K562 (cell line): ENCODE measurements at regions not wholly inside any gene's neighbourhood (a gene's known extent, or its start where the extent isn't known, plus 50 kb on each side); places are given as distances from the start of the nearest gene placed in this dataset.

Experiments used
- ATAC-seq: fragments of 200-7000 bp; cut with Tn5 transposase; 3 replicates; pipeline ENCODE4 v1.9.1; 2020; ENCODE audit warnings: moderate library complexity
- BruUV-seq: library from RNA; stranded (reverse); fragments of 400-500 nt; replicated peaks from 2 replicates; lab custom pipeline; 2021; lab: Mats Ljungman, UMichigan
- CTCF ChIA-PET: fragments of 300-600 bp; formaldehyde crosslinking; extraction: SDS; loops from one replicate; lab custom pipeline; 2021; ENCODE audit warnings: low intra/inter-chr PET ratio; lab: Yijun Ruan, JAX
- POLR2A ChIA-PET: fragments of 300-600, 350-650 bp; sonication (Branson Sonifier 250); formaldehyde crosslinking; extraction: SDS; loops from one replicate; lab custom pipeline; 2021; ENCODE audit warnings: antibody characterized with exemption, inconsistent platforms; lab: Yijun Ruan, JAX
- DNase-seq, 4 experiments: peaks; one replicate each; pipeline versions ENCODE4 v3.0.0 to v3.0.0-alpha.2; 2011 to 2018; ENCODE audit warnings: low spot score in 3 of 4, mixed read lengths in 3 of 4; ENCODE audit errors: extremely low read depth in 1 of 4
- FAIRE-seq: peaks from 2 replicates; lab custom pipeline; 2011; peaks lifted over from hg19 to GRCh38; lab: Jason Lieb, UNC
- H2AFZ ChIP-seq: 2 replicates; pipeline ENCODE4 v1.6.0; 2011; ENCODE audit warnings: low read depth, low read length, control low read depth, inconsistent platforms
- H3K27ac ChIP-seq: fragments of 200-600 bp; 3 replicates; pipeline ENCODE4 v1.8.0; 2011; ENCODE audit warnings: low read depth, mild to moderate bottlenecking, control low read depth, inconsistent platforms, low read length, moderate library complexity, mixed read lengths; ENCODE audit errors: extremely low read depth
- H3K27me3 ChIP-seq, 2 experiments: fragments of 300-600 bp in 1 of 2; 2 replicates in 1 of 2; 3 replicates in 1 of 2; pipeline versions ENCODE4 v1.6.0 to v1.8.0; 2011; ENCODE audit warnings: inconsistent platforms in 2 of 2, low read length in 2 of 2, mild to moderate bottlenecking in 1 of 2, mixed read lengths in 1 of 2, moderate library complexity in 1 of 2; ENCODE audit not compliant: control insufficient read depth in 2 of 2, insufficient read depth in 2 of 2
- H3K36me3 ChIP-seq: fragments of 300-600 bp; 3 replicates; pipeline ENCODE4 v1.8.0; 2011; ENCODE audit warnings: mild to moderate bottlenecking, low read length, inconsistent platforms; ENCODE audit not compliant: control insufficient read depth, insufficient read depth
- H3K4me1 ChIP-seq, 2 experiments: fragments of 200-600 bp in 1 of 2; replicated peaks in 1 of 2; 2 replicates in 1 of 2; 3 replicates in 1 of 2; pipeline versions ENCODE4 v1.5.1 to v1.8.0; 2011; ENCODE audit warnings: inconsistent platforms in 2 of 2, low read length in 2 of 2, mild to moderate bottlenecking in 1 of 2, mixed read lengths in 1 of 2, moderate library complexity in 1 of 2; ENCODE audit not compliant: control insufficient read depth in 2 of 2, insufficient read depth in 2 of 2
- H3K4me2 ChIP-seq: 2 replicates; pipeline ENCODE4 v1.6.1; 2011; ENCODE audit warnings: low read length, control low read depth, inconsistent platforms, mixed read lengths; ENCODE audit not compliant: insufficient read depth
- H3K4me3 ChIP-seq: fragments of 200-600 bp; sonication (generic), shearing (Covaris generic); 2 replicates; pipeline ENCODE4 v1.5.1; 2016; ENCODE audit warnings: control low read depth, inconsistent platforms
- H3K79me2 ChIP-seq: fragments of 200-600 bp; 3 replicates; pipeline ENCODE4 v1.8.0; 2011; ENCODE audit warnings: low read length, inconsistent platforms; ENCODE audit not compliant: control insufficient read depth, insufficient read depth
- H3K9ac ChIP-seq, 2 experiments: 2 replicates each; pipeline versions ENCODE4 v1.6.0 to v1.6.1; 2011; ENCODE audit warnings: low read depth in 2 of 2, low read length in 2 of 2, control low read depth in 1 of 2, inconsistent platforms in 1 of 2, mild to moderate bottlenecking in 1 of 2, mixed read lengths in 1 of 2; ENCODE audit not compliant: insufficient read depth in 1 of 2
- H3K9me1 ChIP-seq: one replicate; pipeline ENCODE4 v1.6.0; 2011; ENCODE audit warnings: inconsistent platforms, mild to moderate bottlenecking, low read length, moderate library complexity; ENCODE audit not compliant: control insufficient read depth, insufficient read depth
- H3K9me3 ChIP-seq: replicated peaks from 2 replicates; pipeline ENCODE4 v1.5.1; 2011; ENCODE audit warnings: low read depth, low read length, inconsistent platforms; ENCODE audit not compliant: control insufficient read depth, insufficient read depth
- H4K20me1 ChIP-seq: replicated peaks from 2 replicates; pipeline ENCODE4 v1.6.1; 2011; ENCODE audit warnings: low read length, inconsistent platforms, mixed read lengths; ENCODE audit not compliant: control insufficient read depth, insufficient read depth
- ARID3A ChIP-seq: IDR thresholded peaks from 2 replicates; pipeline ENCODE4 v1.6.1; 2012; ENCODE audit warnings: low read depth, low read length, improper control_type of control experiment, borderline replicate concordance
- HOMEZ ChIP-seq: fragments of 250-450 bp; sonication (Bioruptor Pico); IDR thresholded peaks from 2 replicates; pipeline ENCODE4 v1.4.0; 2020; ENCODE audit warnings: mild to moderate bottlenecking, moderate library complexity
- RFX1 ChIP-seq: fragments of 450-650 bp; IDR thresholded peaks from 2 replicates; pipeline ENCODE4 v1.6.1; 2016; ENCODE audit warnings: mild to moderate bottlenecking, moderate library complexity
- ZBTB43 ChIP-seq: sonication (generic); formaldehyde crosslinking; IDR thresholded peaks from 2 replicates; pipeline ENCODE4 v1.8.0; 2023; ENCODE audit warnings: mild to moderate bottlenecking, missing genetic modification reagents
- ZFP36 ChIP-seq: fragments of 150-350 bp; IDR thresholded peaks from 2 replicates; pipeline ENCODE4 v1.6.1; 2018; ENCODE audit warnings: low read length, low read depth; ENCODE audit not compliant: partially characterized antibody
- WGBS: fragments of 100-300 bp; shearing (Covaris generic); methylation state at CpG from one replicate; pipeline ENCODE4 v1.1.6; 2016; ENCODE audit warnings: low coverage, mixed read lengths; ENCODE audit not compliant: insufficient coverage; ENCODE audit errors: missing lambda C conversion rate; 5-methylcytosine and 5-hydroxymethylcytosine counted together
- in situ Hi-C: fragments of 300-500 bp; cut with MboI; formaldehyde crosslinking; loops from 4 replicates; pipeline ENCODE4 v1.15.0; 2018; ENCODE audit warnings: inconsistent platforms, mixed read lengths
- intact Hi-C: fragments of 100-400 bp; cut with micrococcal nuclease; formaldehyde crosslinking; loops from 2 replicates; pipeline ENCODE4 v1.14.2; 2022

GRCh38 chr5:117594166-117594565 lies 1019.5 kb upstream of the SEMA6A start:
- Histone ChIP-seq H3K4me3 (no peak overlapping the region), H3K4me2 (no peak overlapping the region), H3K36me3 (no peaks in the 10 kb centered on the region), H3K27me3 (no peaks in the 10 kb centered on the region), H3K79me2 (no peaks in the 10 kb centered on the region), H4K20me1 (no peaks in the 10 kb centered on the region), H3K27ac (no peak overlapping the region), H3K9me3 (no peaks in the 10 kb centered on the region), H3K9ac (no peak overlapping the region), H3K9me1 (no peaks in the 10 kb centered on the region), H3K4me1 (no peaks in the 10 kb centered on the region), H2AFZ (no peak overlapping the region)
- intact Hi-C loops (no loop called here), in situ Hi-C loops (no loop called here)
- 0% methylated on average over 4 of the region's 4 CpGs for WGBS
- BruUV-seq, result no TSS peak
- FAIRE-seq, result no peak
- CTCF ChIA-PET, result no interaction called here
- no peak for ATAC-seq
- TF ChIP-seq HOMEZ (no peak), ZFP36 (no peak), RFX1 (no peak), ZBTB43 (CRISPR knock-in tag) (no peak), ARID3A (no peak)
- POLR2A ChIA-PET, result no interaction called here
- no peak for DNase-seq
